IMR-90 (cell line): ENCODE measurements at regions not wholly inside any gene's neighbourhood (a gene's known extent, or its start where the extent isn't known, plus 50 kb on each side); places are given as distances from the start of the nearest gene placed in this dataset.

Source experiments
- ATAC-seq: fragments of 200-7000 bp; cut with Tn5 transposase; 2 replicates; pipeline ENCODE4 v1.9.1; 2020; ENCODE audit warnings: low read depth, mild to moderate bottlenecking, moderate library complexity
- BruUV-seq: library from RNA; stranded (reverse); fragments of 400-500 nt; replicated peaks from 2 replicates; lab custom pipeline; 2021; lab: Mats Ljungman, UMichigan
- CTCF ChIA-PET: fragments of 300-600 bp; formaldehyde crosslinking; extraction: SDS; loops from one replicate; lab custom pipeline; 2021; ENCODE audit warnings: antibody characterized with exemption; lab: Yijun Ruan, JAX
- POLR2A ChIA-PET: fragments of 300-600 bp; sonication (Branson Sonifier 250); formaldehyde crosslinking; loops from one replicate; lab custom pipeline; 2022; ENCODE audit warnings: antibody characterized with exemption; ENCODE audit not compliant: unreplicated experiment; lab: Charles Lee
- DNase-seq: peaks from one replicate; pipeline ENCODE4 v3.0.0; 2013
- H2AFZ ChIP-seq: replicated peaks from 2 replicates; pipeline ENCODE3; 2013; ENCODE audit warnings: low read length, mild to moderate bottlenecking; ENCODE audit not compliant: poor library complexity
- H2AK5ac ChIP-seq: 2 replicates; pipeline ENCODE4 v1.6.1; 2013; ENCODE audit warnings: low read depth, low read length, inconsistent platforms
- H2AK9ac ChIP-seq: replicated peaks from 2 replicates; pipeline ENCODE3; 2013; ENCODE audit warnings: mild to moderate bottlenecking, low read depth, low read length, moderate library complexity; ENCODE audit not compliant: poor library complexity
- H2BK120ac ChIP-seq: 2 replicates; pipeline ENCODE4 v1.6.1; 2013; ENCODE audit warnings: low read depth, low read length, inconsistent platforms
- H2BK15ac ChIP-seq: 3 replicates; pipeline ENCODE4 v1.6.1; 2013; ENCODE audit warnings: low read depth, low read length, inconsistent platforms
- H2BK20ac ChIP-seq: 2 replicates; pipeline ENCODE4 v1.6.1; 2013; ENCODE audit warnings: low read depth, mild to moderate bottlenecking, inconsistent platforms, low read length, moderate library complexity
- H2BK5ac ChIP-seq: 2 replicates; pipeline ENCODE4 v1.6.1; 2013; ENCODE audit warnings: mild to moderate bottlenecking, low read depth, low read length, inconsistent platforms; ENCODE audit not compliant: poor library complexity, severe bottlenecking
- H3K14ac ChIP-seq: replicated peaks from 2 replicates; pipeline ENCODE4 v1.6.1; 2013; ENCODE audit warnings: low read depth, low read length, inconsistent platforms
- H3K18ac ChIP-seq: 2 replicates; pipeline ENCODE4 v1.6.1; 2013; ENCODE audit warnings: low read depth, low read length, control low read depth
- H3K23ac ChIP-seq: 2 replicates; pipeline ENCODE4 v1.6.1; 2013; ENCODE audit warnings: low read depth, low read length, inconsistent platforms
- H3K27ac ChIP-seq: 2 replicates; pipeline ENCODE4 v1.5.1; 2013; ENCODE audit warnings: mild to moderate bottlenecking, control low read depth, low read length; ENCODE audit not compliant: insufficient read depth
- H3K27me3 ChIP-seq: 2 replicates; pipeline ENCODE4 v1.6.1; 2013; ENCODE audit warnings: low read length; ENCODE audit not compliant: control insufficient read depth, insufficient read depth
- H3K36me3 ChIP-seq: 2 replicates; pipeline ENCODE4 v1.6.1; 2013; ENCODE audit warnings: low read length, mixed read lengths; ENCODE audit not compliant: control insufficient read depth, insufficient read depth
- H3K4ac ChIP-seq: 2 replicates; pipeline ENCODE4 v1.6.1; 2013; ENCODE audit warnings: low read depth, low read length, inconsistent platforms
- H3K4me1 ChIP-seq: 2 replicates; pipeline ENCODE4 v1.6.1; 2013; ENCODE audit warnings: low read length, mixed read lengths; ENCODE audit not compliant: control insufficient read depth, insufficient read depth
- H3K4me2 ChIP-seq: 2 replicates; pipeline ENCODE4 v1.6.1; 2013; ENCODE audit warnings: low read depth, mild to moderate bottlenecking, control low read depth, low read length, moderate library complexity
- H3K4me3 ChIP-seq: 2 replicates; pipeline ENCODE4 v1.5.1; 2013; ENCODE audit warnings: low read depth, mild to moderate bottlenecking, control low read depth, low read length, moderate library complexity; ENCODE audit not compliant: insufficient read depth
- H3K56ac ChIP-seq: 2 replicates; pipeline ENCODE4 v1.6.1; 2013; ENCODE audit warnings: low read length, inconsistent platforms; ENCODE audit not compliant: insufficient read depth; ENCODE audit errors: extremely low read depth
- H3K79me1 ChIP-seq, 2 experiments: 2 replicates each; pipeline ENCODE4 v1.6.1; 2013; ENCODE audit warnings: low read length in 2 of 2, inconsistent platforms in 1 of 2, low read depth in 1 of 2
- H3K9ac ChIP-seq: 2 replicates; pipeline ENCODE4 v1.6.1; 2013; ENCODE audit warnings: low read depth, low read length, control low read depth
- H3K9me1 ChIP-seq: 2 replicates; pipeline ENCODE4 v1.6.1; 2013; ENCODE audit warnings: low read length, inconsistent platforms; ENCODE audit not compliant: insufficient read depth
- H3K9me3 ChIP-seq: 2 replicates; pipeline ENCODE4 v1.6.1; 2013; ENCODE audit warnings: low read length; ENCODE audit not compliant: control insufficient read depth, insufficient read depth
- H4K20me1 ChIP-seq: 2 replicates; pipeline ENCODE4 v1.6.1; 2013; ENCODE audit warnings: low read length, inconsistent platforms; ENCODE audit not compliant: insufficient read depth
- H4K5ac ChIP-seq: 2 replicates; pipeline ENCODE4 v1.6.1; 2013; ENCODE audit warnings: mild to moderate bottlenecking, low read depth, low read length, control low read depth
- H4K8ac ChIP-seq, 2 experiments: 2 replicates each; pipeline ENCODE4 v1.6.1; 2013; ENCODE audit warnings: low read depth in 2 of 2, low read length in 2 of 2, control low read depth in 1 of 2, inconsistent platforms in 1 of 2
- H4K91ac ChIP-seq: 2 replicates; pipeline ENCODE4 v1.6.1; 2013; ENCODE audit warnings: low read depth, low read length, inconsistent platforms; ENCODE audit not compliant: insufficient read depth
- BHLHE40 ChIP-seq: fragments of 150-350 bp; IDR thresholded peaks from 2 replicates; pipeline ENCODE4 v1.6.1; 2016; ENCODE audit warnings: mild to moderate bottlenecking, low read depth, low read length
- SMC3 ChIP-seq: fragments of 150-350 bp; IDR thresholded peaks from 2 replicates; pipeline ENCODE4 v1.6.1; 2016; ENCODE audit warnings: low read depth, mild to moderate bottlenecking, antibody characterized with exemption, low read length, moderate library complexity
- WGBS, 2 experiments: methylation state at CpG; one replicate each; pipeline versions ENCODE4 v1.1.5 to v1.1.7; 2013; ENCODE audit warnings: missing lambda C conversion rate in 2 of 2; ENCODE audit not compliant: insufficient read length in 1 of 2; ENCODE audit errors: extremely low coverage in 2 of 2; 5-methylcytosine and 5-hydroxymethylcytosine counted together
- dilution Hi-C: fragments of 300-500 bp; cut with HindIII; formaldehyde crosslinking; loops from one replicate; pipeline ENCODE4 v1.14.3; 2018; ENCODE audit warnings: low sequenced_read_pairs; ENCODE audit not compliant: unreplicated experiment
- in situ Hi-C: fragments of 300-500 bp; cut with MboI; formaldehyde crosslinking; loops from 3 replicates; pipeline ENCODE4 v1.14.3; 2019; ENCODE audit warnings: low sequenced_read_pairs, inconsistent platforms, mixed read lengths
- intact Hi-C: fragments of 100-400 bp; cut with micrococcal nuclease; formaldehyde crosslinking; loops from 2 replicates; pipeline ENCODE4 v1.10.0; 2022

GRCh38 chr12:107612508-107612907 is 73.1 kb upstream of the PWP1 start:
- no TSS peak for BruUV-seq
- ChIA-PET CTCF (interaction anchor here (0.6 to 8.3 kb wide), 2 partner anchors 480 to 1558 kb away, joined by 4 to 85 read pairs; no protein-coding TSS in a partner anchor), POLR2A (no interaction called here)
- intact Hi-C loops, result no loop called here
- WGBS, 2 experiments, result 0% methylated on average over 1 of the region's 19 CpGs; no CpG with 5 or more reads in 1 of the 2 experiments
- dilution Hi-C loops, result no loop called here
- Histone ChIP-seq H2BK5ac (no peak overlapping the region), H3K9me3 (no peaks in the 10 kb centered on the region), H3K4me3 (no peak overlapping the region), H3K56ac (no peak overlapping the region), H4K5ac (no peak overlapping the region), H3K9me1 (no peaks in the 10 kb centered on the region; the same call in 1 of the 2 replicates), H3K9ac (no peak overlapping the region), H4K20me1 (no peaks in the 10 kb centered on the region), H2AK9ac (no peak overlapping the region), H3K23ac (no peak overlapping the region), H3K4me2 (peak overlapping the region; percentile 39; the same call in 1 of the 2 replicates), H2BK120ac (no peak overlapping the region), H2BK20ac (no peak overlapping the region), H4K8ac (no peak overlapping the region), H3K14ac (no peak overlapping the region), H4K91ac (no peak overlapping the region), H3K18ac (no peak overlapping the region), H3K27me3 (peaks cover 3% of the 10 kb centered on the region; the same call in 1 of the 2 replicates), H3K79me1 (no peaks in the 10 kb centered on the region), H3K4ac (no peak overlapping the region), H3K27ac (no peak overlapping the region), H3K36me3 (no peaks in the 10 kb centered on the region), H2AK5ac (no peak overlapping the region), H3K4me1 (no peaks in the 10 kb centered on the region; the same call in 1 of the 2 replicates), H2BK15ac (no peak overlapping the region), H2AFZ (peak overlapping the region; percentile 63)
- peak; percentile 67 for DNase-seq
- in situ Hi-C loops, result loop anchor here (10.0 kb wide), 1 partner anchor 298 kb away; a partner anchor contains a TSS
- TF ChIP-seq SMC3 (no peak), BHLHE40 (peak; percentile 86)
- ATAC-seq, result peak; percentile 50
